ENCODE measurements at regions not wholly inside any gene's neighbourhood (a gene's known extent, or its start where the extent isn't known, plus 50 kb on each side); places are given as distances from the start of the nearest gene placed in this dataset.

GRCh38 chr18:10009321-10010144, 95.7 kb downstream of the VAPA start:
- no peak for DNase-seq

GRCh38 chr18:10010611-10011015, 96.8 kb downstream of the VAPA start:
- DNase-seq: no peak

- no peak for DNase-seq
These were observed 97.2 kb downstream of the VAPA start for GRCh38 chr18:10011061-10011460.

DNA sequence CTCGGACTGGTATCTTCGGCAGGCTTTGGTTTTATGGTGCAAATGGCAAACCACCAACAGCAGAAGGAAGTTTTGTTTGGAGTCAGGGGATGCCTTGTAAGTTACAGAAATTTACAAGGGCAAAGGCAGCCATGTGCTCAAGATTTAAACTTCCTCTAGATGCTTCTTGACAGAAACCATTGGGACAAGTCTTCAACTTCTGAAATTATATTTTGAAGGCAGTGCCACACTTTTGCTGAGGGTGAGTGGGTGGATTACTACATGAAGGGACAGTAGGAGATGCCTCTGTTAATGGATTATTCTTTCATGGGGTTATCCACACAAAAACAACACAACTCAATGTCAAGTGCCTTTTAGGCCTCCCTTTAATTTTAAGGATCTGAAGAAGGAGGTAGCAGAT, 97.9 kb downstream of the VAPA start:
- DNase-seq: no peak

DNA sequence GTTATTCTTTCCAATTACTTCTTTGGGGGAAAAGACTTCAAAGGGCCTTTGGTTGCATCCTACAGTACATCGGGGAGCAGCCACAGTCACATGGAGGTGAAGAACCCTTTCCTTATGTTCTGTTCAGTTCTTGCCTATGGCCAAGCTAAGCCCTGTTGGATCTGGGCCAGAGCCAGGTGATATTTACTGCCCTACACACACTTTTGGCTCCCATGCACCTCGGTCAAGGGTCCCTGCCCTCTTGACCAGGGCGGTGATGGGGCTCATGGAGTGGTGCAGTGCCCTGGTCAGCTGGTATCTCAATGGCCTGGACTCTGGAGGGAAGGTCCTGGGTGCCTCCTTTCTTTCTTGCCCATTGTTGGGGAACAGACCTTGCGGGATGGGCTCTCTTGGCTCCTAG, 98.7 kb downstream of the VAPA start:
- DNase-seq: no peak

DNA sequence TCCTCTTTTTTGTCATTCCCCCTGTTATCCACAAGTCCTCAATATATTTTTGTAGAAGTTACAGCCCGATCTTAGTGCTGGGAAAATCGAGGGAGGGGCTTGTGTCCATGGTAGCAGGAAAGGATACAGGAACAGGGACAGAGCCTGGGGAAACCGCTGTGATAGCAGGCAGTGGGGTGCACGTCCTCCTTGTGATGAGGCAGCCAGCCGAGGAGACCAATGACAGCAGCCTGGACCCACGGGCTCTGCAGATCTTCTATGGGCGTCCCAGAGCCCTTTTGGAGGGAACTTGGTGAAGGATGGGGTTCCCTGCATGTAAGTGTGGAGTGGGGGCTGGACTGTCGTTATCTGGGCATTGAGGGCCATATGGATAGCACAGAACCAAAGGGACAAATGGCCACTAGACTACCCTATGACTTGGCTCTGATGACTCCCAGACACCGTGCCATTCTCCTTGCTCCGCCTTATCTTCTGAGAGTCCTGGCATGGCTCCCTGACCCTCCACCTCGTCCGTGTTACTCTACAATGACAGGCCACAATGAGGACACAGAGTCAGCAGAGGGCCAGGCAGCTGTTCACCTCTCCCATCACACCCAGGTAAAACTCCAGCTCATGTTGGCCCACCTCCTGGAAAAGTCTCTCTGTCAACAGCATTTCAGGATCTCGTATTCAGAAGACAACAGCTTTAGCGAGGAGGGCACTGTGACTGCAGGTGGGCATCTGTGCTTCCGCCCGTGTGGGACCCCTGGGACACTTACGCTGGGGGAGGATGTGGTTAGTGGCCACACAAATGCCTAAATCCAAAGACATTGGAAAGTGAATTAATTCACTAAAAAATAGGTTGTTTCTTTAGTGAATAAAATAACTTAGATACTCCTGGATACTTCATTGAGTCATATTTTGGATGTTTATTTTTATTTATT, 100.1 kb downstream of the VAPA start:
- DNase-seq: no peak

- DNase-seq: no peak
These were observed 101.5 kb downstream of the VAPA start for GRCh38 chr18:10015288-10015701.

DNA sequence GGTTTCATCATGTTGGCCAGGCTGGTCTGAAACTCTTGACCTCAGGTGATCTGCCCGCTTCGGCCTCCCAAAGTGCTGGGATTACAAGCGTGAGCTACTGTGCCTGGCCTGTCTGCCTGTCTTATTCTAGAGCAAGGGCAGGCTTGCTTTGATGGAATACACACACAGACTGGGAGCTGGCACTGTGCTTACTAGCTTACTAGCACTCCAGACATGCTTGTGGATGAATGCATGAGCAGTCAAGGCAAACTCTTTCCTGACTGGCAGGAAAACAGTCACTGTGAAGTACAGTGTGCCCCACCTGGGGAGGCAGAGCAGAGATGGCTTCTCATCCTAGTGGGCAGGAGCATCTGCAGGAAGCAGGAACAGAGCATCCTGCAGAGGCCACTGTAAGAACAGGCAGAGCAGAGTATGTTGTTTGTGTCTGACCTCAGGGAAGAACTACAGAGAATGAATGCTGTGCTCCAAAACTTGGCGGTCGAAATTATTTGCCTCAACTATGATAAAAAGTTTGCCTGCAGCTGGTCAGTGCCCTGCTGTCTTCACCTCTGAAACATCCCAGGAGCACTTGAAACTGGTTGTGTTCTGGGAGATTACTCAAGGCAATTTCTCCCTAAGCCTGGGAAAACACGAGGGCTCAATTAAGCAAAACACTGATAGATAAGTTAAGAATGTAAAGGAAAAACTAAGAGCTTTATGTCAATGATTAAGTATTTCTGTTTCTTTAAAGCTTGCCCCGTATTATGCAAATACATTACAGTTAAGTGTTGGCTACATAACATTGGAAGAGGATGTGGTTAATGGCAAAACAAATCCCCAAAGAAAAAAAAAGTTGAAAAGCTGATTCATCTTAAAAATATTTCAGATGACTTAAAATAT, 102.4 kb downstream of the VAPA start:
- DNase-seq: no peak

DNA sequence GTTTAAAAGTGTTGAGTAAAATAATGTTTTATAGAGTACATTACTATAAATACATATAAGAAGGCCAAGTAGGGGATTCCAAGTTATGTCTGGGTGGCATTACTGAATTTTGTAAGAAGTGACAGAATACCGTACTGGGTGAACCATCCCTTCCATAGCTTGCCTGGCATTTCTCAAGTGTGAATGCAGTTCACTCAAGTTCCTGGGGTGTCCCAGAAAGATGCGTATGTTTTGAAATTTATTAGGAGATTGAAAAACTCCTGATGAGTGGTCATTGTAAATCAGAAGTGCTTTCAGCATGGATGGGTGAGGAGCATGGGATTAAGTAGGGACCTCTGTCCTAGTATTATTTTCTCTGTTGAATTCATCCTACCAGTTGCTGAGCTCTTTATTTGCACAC, 103.2 kb downstream of the VAPA start:
- DNase-seq: no peak

GRCh38 chr18:10018289-10018688, 104.5 kb downstream of the VAPA start:
- DNase-seq: no peak

GRCh38 chr18:10020171-10020570, 106.4 kb downstream of the VAPA start:
- DNase-seq: no peak

GRCh38 chr18:10022365-10022764, 108.5 kb downstream of the VAPA start:
- DNase-seq: no peak

DNA sequence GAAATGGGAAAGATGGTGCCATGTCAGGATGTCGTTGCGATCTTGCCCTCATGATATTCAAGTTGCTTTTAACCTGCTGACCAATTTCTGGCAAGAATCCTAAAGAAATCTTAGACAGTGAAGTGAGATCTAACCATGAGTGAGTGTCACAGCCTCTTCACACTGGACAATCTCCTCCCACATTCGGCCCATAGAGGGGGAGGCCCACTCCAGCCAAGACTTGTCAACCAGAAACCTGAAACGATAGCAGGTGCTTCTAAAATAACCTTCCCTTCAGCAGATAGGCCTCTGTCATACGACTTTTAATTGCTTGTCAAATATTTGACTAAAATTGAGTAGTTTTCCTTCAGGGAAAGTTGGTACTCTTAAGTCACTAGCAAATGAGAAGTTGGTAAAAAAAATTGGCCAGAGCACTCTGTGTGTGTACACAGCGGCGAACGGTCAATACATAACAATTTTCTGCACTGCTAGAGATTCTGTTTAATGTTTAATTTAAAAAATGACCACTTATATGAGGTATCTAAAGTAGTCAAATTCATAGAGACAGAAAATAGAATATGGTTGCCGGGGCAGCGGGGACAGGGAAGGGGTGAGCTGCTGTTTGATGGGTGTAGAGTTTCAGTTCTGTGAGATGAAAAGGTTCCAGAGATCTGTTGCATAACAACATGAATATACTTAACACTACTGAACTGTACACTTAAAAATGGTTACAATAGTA, 110.2 kb downstream of the VAPA start:
- DNase-seq: no peak

DNA sequence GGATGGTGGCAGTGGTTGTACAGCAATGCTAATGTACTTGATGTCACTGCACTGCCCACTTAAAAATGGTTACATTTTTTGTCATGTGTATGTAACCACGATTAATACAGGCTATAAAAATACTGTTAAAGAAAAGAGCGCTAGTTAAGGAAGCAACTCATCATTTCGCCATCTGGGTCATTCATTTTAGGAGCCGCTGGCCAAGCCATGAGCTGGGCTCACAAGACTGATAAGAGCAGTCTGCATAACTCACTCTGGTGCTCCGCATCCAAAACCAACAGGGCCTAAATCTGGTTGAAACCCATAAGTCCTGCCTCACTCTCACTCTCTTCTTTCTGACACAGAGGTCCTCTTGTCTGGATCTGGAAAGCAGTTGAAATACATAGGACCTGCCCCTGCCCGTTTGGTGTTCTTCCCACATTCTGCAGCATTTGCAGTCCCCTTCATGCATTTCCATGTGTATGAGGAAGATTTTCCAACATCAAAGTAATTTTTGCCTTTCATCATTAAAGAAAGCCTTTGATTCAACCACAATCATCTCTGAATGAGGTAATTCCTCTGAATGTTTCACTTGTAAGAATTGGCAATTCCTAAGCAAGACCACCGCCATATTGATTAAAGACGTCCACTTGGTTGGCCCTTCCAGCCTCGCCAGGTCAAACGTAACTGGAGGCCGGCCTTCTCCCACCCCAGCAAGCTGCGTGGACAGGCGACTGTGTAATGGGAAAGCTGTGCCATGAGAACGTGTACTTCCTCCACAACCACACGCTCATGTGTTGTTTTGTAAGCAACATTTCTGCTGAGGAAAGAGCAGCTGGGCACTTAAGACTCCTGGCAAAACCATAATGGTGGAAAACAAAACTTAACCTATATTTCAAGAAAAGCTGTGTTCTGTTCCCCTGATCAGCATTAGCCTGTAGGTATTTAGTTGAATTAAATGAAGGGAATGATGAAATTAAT, 112.2 kb downstream of the VAPA start:
- no peak for DNase-seq

DNA sequence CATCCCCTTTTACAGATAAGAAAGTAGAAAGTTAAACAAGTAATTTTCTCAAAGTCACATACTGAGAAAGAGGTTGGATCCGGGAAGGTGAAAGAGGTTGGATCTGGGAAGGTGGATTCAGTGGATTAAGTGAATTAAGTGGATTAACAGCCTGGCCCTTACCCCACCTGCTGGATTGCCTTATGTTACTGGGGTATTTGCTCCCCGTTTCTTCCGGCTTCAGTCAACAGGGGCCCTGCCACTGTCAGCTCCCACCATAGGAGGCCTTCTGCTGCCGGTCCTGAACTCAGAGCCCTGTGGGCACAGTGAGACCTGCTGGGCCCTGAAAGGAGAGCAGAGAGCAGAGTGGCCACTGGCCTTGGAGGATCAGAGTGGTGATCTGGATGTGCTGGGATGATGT, 113.2 kb downstream of the VAPA start:
- DNase-seq: no peak

GRCh38 chr18:10027461-10027860, 113.6 kb downstream of the VAPA start:
- DNase-seq: no peak

- DNase-seq: no peak
These were observed 115.9 kb downstream of the VAPA start for GRCh38 chr18:10029711-10030110.

DNA sequence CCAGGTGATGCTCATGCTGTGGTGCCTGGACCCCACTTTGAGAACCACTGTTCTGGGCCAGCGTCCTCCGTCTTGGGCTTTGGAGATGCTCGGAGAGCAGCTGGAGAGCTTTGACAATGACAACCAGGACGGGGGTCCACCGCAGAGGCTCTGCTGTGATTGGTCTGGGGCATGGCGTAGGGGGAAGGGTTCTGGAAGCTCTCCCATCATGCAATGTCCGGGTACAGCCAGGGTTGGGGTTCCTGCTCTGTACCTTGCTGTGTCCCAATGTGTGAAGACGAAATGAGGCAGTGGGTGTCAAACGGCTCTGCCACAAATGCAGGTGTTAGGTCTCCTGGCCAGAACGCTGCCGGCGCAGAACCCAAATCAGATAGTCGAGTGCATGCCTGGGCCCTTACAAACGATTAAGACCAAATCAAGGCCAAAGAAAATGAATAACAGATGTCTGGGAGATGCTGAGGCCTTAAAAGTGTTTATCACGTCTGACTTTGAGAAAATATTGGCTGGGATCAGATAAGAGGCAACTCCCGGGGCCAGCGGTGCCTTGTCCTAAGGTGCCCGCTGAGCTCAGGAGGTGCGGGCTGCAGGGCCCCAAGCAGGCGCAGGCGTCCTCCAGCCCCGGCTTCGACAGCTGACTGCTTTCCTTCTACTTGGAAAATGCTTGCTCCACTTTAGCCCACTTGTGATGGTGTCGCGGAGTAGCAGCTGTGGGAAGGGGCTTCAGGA, 117.2 kb downstream of the VAPA start:
- no peak for DNase-seq

DNA sequence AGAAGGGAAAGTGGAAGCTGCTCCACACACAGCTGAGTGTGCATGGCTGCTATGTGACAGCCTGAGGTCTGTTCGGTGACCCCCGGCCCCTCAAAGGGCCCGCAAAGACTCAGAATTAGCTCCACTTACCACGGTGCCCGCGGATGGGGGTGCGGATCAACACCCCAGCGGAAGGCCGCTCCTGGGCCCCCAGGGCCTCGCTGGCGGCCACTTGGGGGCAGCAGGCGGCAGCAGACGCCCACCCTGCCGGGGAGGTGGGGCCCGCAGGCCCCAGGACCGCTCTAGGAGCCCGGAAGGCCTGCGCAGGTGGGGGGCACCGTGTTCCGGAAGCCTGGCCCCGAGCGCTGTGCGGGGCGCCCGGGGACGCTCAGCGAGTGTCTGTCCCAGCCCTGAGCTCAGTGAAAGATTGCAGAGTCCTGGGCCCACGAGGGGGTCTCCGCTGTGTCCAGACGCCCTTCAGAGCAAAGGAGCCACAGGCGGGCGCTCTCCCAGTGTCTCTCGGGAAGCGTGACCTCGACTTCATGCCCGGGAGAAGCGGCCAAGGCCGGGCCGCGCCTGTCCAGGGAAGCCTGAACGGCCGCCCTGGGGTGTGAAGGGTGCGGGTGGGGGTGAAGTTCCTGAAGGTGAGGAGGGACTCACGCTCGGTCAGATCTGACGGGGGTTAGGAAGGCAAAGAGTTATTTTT, 118.7 kb downstream of the VAPA start:
- no peak for DNase-seq

- no peak for DNase-seq
These were observed 119.2 kb downstream of the VAPA start for GRCh38 chr18:10033016-10033399.

Data from hematopoietic multipotent progenitor cell treated with erythropoietin and hydrocortisone succinate and interleukin-3 and kit ligand, for 8 days (in vitro differentiated cells).